Kidney capillary endothelial cell (primary cell): ENCODE measurements at regions not wholly inside any gene's neighbourhood (a gene's known extent, or its start where the extent isn't known, plus 50 kb on each side); places are given as distances from the start of the nearest gene placed in this dataset.

Experiments
- DNase-seq: peaks from one replicate; pipeline ENCODE4 v3.0.0-alpha.2; 2018; ENCODE audit warnings: low spot score

GRCh38 chr13:82698383-82698782 is 1183.9 kb downstream of the SLITRK1 start:
- DNase-seq = no peak

GRCh38 chr13:82693607-82694006 is 1188.7 kb downstream of the SLITRK1 start:
- DNase-seq = no peak

GRCh38 chr13:82688400-82688994 is 1193.8 kb downstream of the SLITRK1 start:
- DNase-seq = peak; percentile 22

- peak; percentile 6 for DNase-seq
Observed at GRCh38 chr13:82687884-82688283, 1194.4 kb downstream of the SLITRK1 start.

GRCh38 chr13:82681535-82681934 is 1200.7 kb downstream of the SLITRK1 start:
- DNase-seq = no peak

GRCh38 chr13:82678052-82678451 is 1204.2 kb downstream of the SLITRK1 start:
- DNase-seq = no peak

- DNase-seq = no peak
Observed at GRCh38 chr13:82675024-82675423, 1207.2 kb downstream of the SLITRK1 start.

- no peak for DNase-seq
Observed at GRCh38 chr13:82674546-82674945, 1207.7 kb downstream of the SLITRK1 start.

GRCh38 chr13:82672248-82672647 is 1210.0 kb downstream of the SLITRK1 start:
- no peak for DNase-seq

- DNase-seq = no peak
Observed at GRCh38 chr13:82664183-82664582, 1218.1 kb downstream of the SLITRK1 start.

- DNase-seq = no peak
Observed at GRCh38 chr13:82661126-82661525, 1221.1 kb downstream of the SLITRK1 start.

GRCh38 chr13:82658811-82659210 is 1223.5 kb downstream of the SLITRK1 start:
- no peak for DNase-seq

GRCh38 chr13:82657471-82657870 is 1224.8 kb downstream of the SLITRK1 start:
- no peak for DNase-seq

GRCh38 chr13:82654861-82655855 is 1227.1 kb downstream of the SLITRK1 start:
- DNase-seq = peak; percentile 15

- DNase-seq = no peak
Observed at GRCh38 chr13:82654143-82654542, 1228.1 kb downstream of the SLITRK1 start.

GRCh38 chr13:82647540-82647939 is 1234.7 kb downstream of the SLITRK1 start:
- DNase-seq = no peak

GRCh38 chr13:82636119-82636518 is 1246.2 kb downstream of the SLITRK1 start:
- no peak for DNase-seq

- peak; percentile 2 for DNase-seq
Observed at GRCh38 chr13:82634946-82635345, 1247.3 kb downstream of the SLITRK1 start.

- DNase-seq = peak; percentile 21
Observed at GRCh38 chr13:82627183-82627582, 1255.1 kb downstream of the SLITRK1 start.

- DNase-seq = no peak
Observed at GRCh38 chr13:82625717-82626116, 1256.6 kb downstream of the SLITRK1 start.

- no peak for DNase-seq
Observed at GRCh38 chr13:82615043-82615442, 1267.2 kb downstream of the SLITRK1 start.

- DNase-seq = no peak
Observed at GRCh38 chr13:82614086-82614485, 1268.2 kb downstream of the SLITRK1 start.

GRCh38 chr13:82606008-82606407 is 1276.3 kb downstream of the SLITRK1 start:
- no peak for DNase-seq
